IMR-90 (cell line): ENCODE measurements at regions not wholly inside any gene's neighbourhood (a gene's known extent, or its start where the extent isn't known, plus 50 kb on each side); places are given as distances from the start of the nearest gene placed in this dataset.

Source experiments
- ATAC-seq: fragments of 200-7000 bp; cut with Tn5 transposase; 2 replicates; pipeline ENCODE4 v1.9.1; 2020; ENCODE audit warnings: low read depth, mild to moderate bottlenecking, moderate library complexity
- BruUV-seq: library from RNA; stranded (reverse); fragments of 400-500 nt; replicated peaks from 2 replicates; lab custom pipeline; 2021; lab: Mats Ljungman, UMichigan
- CTCF ChIA-PET: fragments of 300-600 bp; formaldehyde crosslinking; extraction: SDS; loops from one replicate; lab custom pipeline; 2021; ENCODE audit warnings: antibody characterized with exemption; lab: Yijun Ruan, JAX
- POLR2A ChIA-PET: fragments of 300-600 bp; sonication (Branson Sonifier 250); formaldehyde crosslinking; loops from one replicate; lab custom pipeline; 2022; ENCODE audit warnings: antibody characterized with exemption; ENCODE audit not compliant: unreplicated experiment; lab: Charles Lee
- DNase-seq: peaks from one replicate; pipeline ENCODE4 v3.0.0; 2013
- H2AFZ ChIP-seq: replicated peaks from 2 replicates; pipeline ENCODE3; 2013; ENCODE audit warnings: low read length, mild to moderate bottlenecking; ENCODE audit not compliant: poor library complexity
- H2AK5ac ChIP-seq: 2 replicates; pipeline ENCODE4 v1.6.1; 2013; ENCODE audit warnings: low read depth, low read length, inconsistent platforms
- H2AK9ac ChIP-seq: replicated peaks from 2 replicates; pipeline ENCODE3; 2013; ENCODE audit warnings: mild to moderate bottlenecking, low read depth, low read length, moderate library complexity; ENCODE audit not compliant: poor library complexity
- H2BK120ac ChIP-seq: 2 replicates; pipeline ENCODE4 v1.6.1; 2013; ENCODE audit warnings: low read depth, low read length, inconsistent platforms
- H2BK15ac ChIP-seq: 3 replicates; pipeline ENCODE4 v1.6.1; 2013; ENCODE audit warnings: low read depth, low read length, inconsistent platforms
- H2BK20ac ChIP-seq: 2 replicates; pipeline ENCODE4 v1.6.1; 2013; ENCODE audit warnings: low read depth, mild to moderate bottlenecking, inconsistent platforms, low read length, moderate library complexity
- H2BK5ac ChIP-seq: 2 replicates; pipeline ENCODE4 v1.6.1; 2013; ENCODE audit warnings: mild to moderate bottlenecking, low read depth, low read length, inconsistent platforms; ENCODE audit not compliant: poor library complexity, severe bottlenecking
- H3K14ac ChIP-seq: replicated peaks from 2 replicates; pipeline ENCODE4 v1.6.1; 2013; ENCODE audit warnings: low read depth, low read length, inconsistent platforms
- H3K18ac ChIP-seq: 2 replicates; pipeline ENCODE4 v1.6.1; 2013; ENCODE audit warnings: low read depth, low read length, control low read depth
- H3K23ac ChIP-seq: 2 replicates; pipeline ENCODE4 v1.6.1; 2013; ENCODE audit warnings: low read depth, low read length, inconsistent platforms
- H3K27ac ChIP-seq: 2 replicates; pipeline ENCODE4 v1.5.1; 2013; ENCODE audit warnings: mild to moderate bottlenecking, control low read depth, low read length; ENCODE audit not compliant: insufficient read depth
- H3K27me3 ChIP-seq: 2 replicates; pipeline ENCODE4 v1.6.1; 2013; ENCODE audit warnings: low read length; ENCODE audit not compliant: control insufficient read depth, insufficient read depth
- H3K36me3 ChIP-seq: 2 replicates; pipeline ENCODE4 v1.6.1; 2013; ENCODE audit warnings: low read length, mixed read lengths; ENCODE audit not compliant: control insufficient read depth, insufficient read depth
- H3K4ac ChIP-seq: 2 replicates; pipeline ENCODE4 v1.6.1; 2013; ENCODE audit warnings: low read depth, low read length, inconsistent platforms
- H3K4me1 ChIP-seq: 2 replicates; pipeline ENCODE4 v1.6.1; 2013; ENCODE audit warnings: low read length, mixed read lengths; ENCODE audit not compliant: control insufficient read depth, insufficient read depth
- H3K4me2 ChIP-seq: 2 replicates; pipeline ENCODE4 v1.6.1; 2013; ENCODE audit warnings: low read depth, mild to moderate bottlenecking, control low read depth, low read length, moderate library complexity
- H3K4me3 ChIP-seq: 2 replicates; pipeline ENCODE4 v1.5.1; 2013; ENCODE audit warnings: low read depth, mild to moderate bottlenecking, control low read depth, low read length, moderate library complexity; ENCODE audit not compliant: insufficient read depth
- H3K56ac ChIP-seq: 2 replicates; pipeline ENCODE4 v1.6.1; 2013; ENCODE audit warnings: low read length, inconsistent platforms; ENCODE audit not compliant: insufficient read depth; ENCODE audit errors: extremely low read depth
- H3K79me1 ChIP-seq, 2 experiments: 2 replicates each; pipeline ENCODE4 v1.6.1; 2013; ENCODE audit warnings: low read length in 2 of 2, inconsistent platforms in 1 of 2, low read depth in 1 of 2
- H3K9ac ChIP-seq: 2 replicates; pipeline ENCODE4 v1.6.1; 2013; ENCODE audit warnings: low read depth, low read length, control low read depth
- H3K9me1 ChIP-seq: 2 replicates; pipeline ENCODE4 v1.6.1; 2013; ENCODE audit warnings: low read length, inconsistent platforms; ENCODE audit not compliant: insufficient read depth
- H3K9me3 ChIP-seq: 2 replicates; pipeline ENCODE4 v1.6.1; 2013; ENCODE audit warnings: low read length; ENCODE audit not compliant: control insufficient read depth, insufficient read depth
- H4K20me1 ChIP-seq: 2 replicates; pipeline ENCODE4 v1.6.1; 2013; ENCODE audit warnings: low read length, inconsistent platforms; ENCODE audit not compliant: insufficient read depth
- H4K5ac ChIP-seq: 2 replicates; pipeline ENCODE4 v1.6.1; 2013; ENCODE audit warnings: mild to moderate bottlenecking, low read depth, low read length, control low read depth
- H4K8ac ChIP-seq, 2 experiments: 2 replicates each; pipeline ENCODE4 v1.6.1; 2013; ENCODE audit warnings: low read depth in 2 of 2, low read length in 2 of 2, control low read depth in 1 of 2, inconsistent platforms in 1 of 2
- H4K91ac ChIP-seq: 2 replicates; pipeline ENCODE4 v1.6.1; 2013; ENCODE audit warnings: low read depth, low read length, inconsistent platforms; ENCODE audit not compliant: insufficient read depth
- BHLHE40 ChIP-seq: fragments of 150-350 bp; IDR thresholded peaks from 2 replicates; pipeline ENCODE4 v1.6.1; 2016; ENCODE audit warnings: mild to moderate bottlenecking, low read depth, low read length
- dilution Hi-C: fragments of 300-500 bp; cut with HindIII; formaldehyde crosslinking; loops from one replicate; pipeline ENCODE4 v1.14.3; 2018; ENCODE audit warnings: low sequenced_read_pairs; ENCODE audit not compliant: unreplicated experiment
- in situ Hi-C: fragments of 300-500 bp; cut with MboI; formaldehyde crosslinking; loops from 3 replicates; pipeline ENCODE4 v1.14.3; 2019; ENCODE audit warnings: low sequenced_read_pairs, inconsistent platforms, mixed read lengths
- intact Hi-C: fragments of 100-400 bp; cut with micrococcal nuclease; formaldehyde crosslinking; loops from 2 replicates; pipeline ENCODE4 v1.10.0; 2022

DNA sequence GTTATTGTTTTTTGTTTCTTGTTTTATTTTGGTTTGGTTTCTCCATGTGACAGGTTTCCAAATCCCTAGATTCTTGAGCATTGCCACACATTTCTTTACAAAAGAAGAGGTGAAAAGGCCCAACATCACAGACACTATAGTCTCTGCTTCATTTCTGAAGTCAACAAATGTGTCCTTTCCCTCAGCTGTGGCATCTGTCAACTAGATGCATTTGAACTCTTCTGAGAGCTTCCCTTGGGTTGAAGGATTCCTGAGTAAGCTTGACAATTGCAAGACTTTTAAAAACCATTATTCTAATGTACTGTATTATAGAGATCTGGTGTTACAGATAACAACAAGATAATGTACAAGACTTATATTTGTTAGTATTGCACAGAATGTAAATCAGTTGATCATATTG is 703.3 kb upstream of the PKDCC start:
- no peaks in the 10 kb centered on the region for H3K4me1 ChIP-seq
- H2AK5ac ChIP-seq, result no peak overlapping the region
- H3K27me3 ChIP-seq, result no peaks in the 10 kb centered on the region
- H4K5ac ChIP-seq, result no peak overlapping the region
- POLR2A ChIA-PET, result no interaction called here
- no peak overlapping the region for H4K91ac ChIP-seq
- no peak overlapping the region for H2BK120ac ChIP-seq
- DNase-seq (no peak), ATAC-seq (no peak)
- H3K4me2 ChIP-seq, result no peak overlapping the region
- CTCF ChIA-PET, result interaction anchor here (0.8 kb wide), 1 partner anchor 421 kb away, joined by 3 read pairs; no protein-coding TSS in a partner anchor
- dilution Hi-C loops, result no loop called here
- H2AFZ ChIP-seq, result no peak overlapping the region
- H2BK5ac ChIP-seq, result no peak overlapping the region
- H4K8ac ChIP-seq, result no peak overlapping the region
- H3K9me1 ChIP-seq, result no peaks in the 10 kb centered on the region
- no peak overlapping the region for H3K4me3 ChIP-seq
- no TSS peak for BruUV-seq
- intact Hi-C loops, result no loop called here
- no peaks in the 10 kb centered on the region for H4K20me1 ChIP-seq
- H3K56ac ChIP-seq, result no peak overlapping the region
- H3K36me3 ChIP-seq, result no peaks in the 10 kb centered on the region
- H3K23ac ChIP-seq, result no peak overlapping the region
- no peak for TF ChIP-seq BHLHE40
- H3K79me1 ChIP-seq, result no peaks in the 10 kb centered on the region
- no peak overlapping the region for H2BK20ac ChIP-seq
- H2BK15ac ChIP-seq, result no peak overlapping the region
- H3K18ac ChIP-seq, result no peak overlapping the region
- no peak overlapping the region for H3K27ac ChIP-seq
- H3K9ac ChIP-seq, result no peak overlapping the region
- H2AK9ac ChIP-seq, result no peak overlapping the region
- no peak overlapping the region for H3K14ac ChIP-seq
- H3K9me3 ChIP-seq, result no peaks in the 10 kb centered on the region
- in situ Hi-C loops, result no loop called here
- no peak overlapping the region for H3K4ac ChIP-seq
